Stimulated activated CD4-positive, alpha-beta T cell treated with anti-CD3 and anti-CD28 coated beads, TNF-alpha, amount 100 ng/mL, for 24 hours (primary cell): ENCODE measurements at regions not wholly inside any gene's neighbourhood (a gene's known extent, or its start where the extent isn't known, plus 50 kb on each side); places are given as distances from the start of the nearest gene placed in this dataset.
"Not testable (repeated sequence)": the region's sequence is repeated elsewhere in the genome, so short reads cannot be mapped to it uniquely, and the experiment has no call there.

ENCODE experiments used
- DNase-seq, 3 experiments: peaks; one replicate each; pipeline ENCODE4 v3.0.0-alpha.2; 2020; ENCODE audit warnings: low read depth in 3 of 3

DNA sequence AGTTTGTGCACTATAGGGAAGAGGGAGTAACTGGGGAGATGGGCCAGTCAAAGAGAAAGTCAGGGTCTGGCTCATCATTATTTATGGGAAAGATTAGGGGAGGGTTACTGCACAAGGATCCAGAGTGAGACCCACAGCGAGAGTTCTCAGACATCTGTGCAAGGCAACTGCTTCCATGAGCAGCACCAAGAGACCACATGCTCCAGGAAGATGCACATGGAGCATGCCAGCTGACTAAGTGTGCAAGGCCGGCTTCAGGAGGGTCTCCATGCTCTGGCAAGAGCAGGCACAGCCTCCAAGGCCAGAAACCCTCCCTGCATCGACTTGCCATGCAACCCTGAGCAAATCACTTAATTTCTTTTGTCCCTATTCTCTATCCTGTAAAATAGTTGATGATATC is 616.9 kb downstream of the CSNK1G3 start:
- no peak for DNase-seq

DNA sequence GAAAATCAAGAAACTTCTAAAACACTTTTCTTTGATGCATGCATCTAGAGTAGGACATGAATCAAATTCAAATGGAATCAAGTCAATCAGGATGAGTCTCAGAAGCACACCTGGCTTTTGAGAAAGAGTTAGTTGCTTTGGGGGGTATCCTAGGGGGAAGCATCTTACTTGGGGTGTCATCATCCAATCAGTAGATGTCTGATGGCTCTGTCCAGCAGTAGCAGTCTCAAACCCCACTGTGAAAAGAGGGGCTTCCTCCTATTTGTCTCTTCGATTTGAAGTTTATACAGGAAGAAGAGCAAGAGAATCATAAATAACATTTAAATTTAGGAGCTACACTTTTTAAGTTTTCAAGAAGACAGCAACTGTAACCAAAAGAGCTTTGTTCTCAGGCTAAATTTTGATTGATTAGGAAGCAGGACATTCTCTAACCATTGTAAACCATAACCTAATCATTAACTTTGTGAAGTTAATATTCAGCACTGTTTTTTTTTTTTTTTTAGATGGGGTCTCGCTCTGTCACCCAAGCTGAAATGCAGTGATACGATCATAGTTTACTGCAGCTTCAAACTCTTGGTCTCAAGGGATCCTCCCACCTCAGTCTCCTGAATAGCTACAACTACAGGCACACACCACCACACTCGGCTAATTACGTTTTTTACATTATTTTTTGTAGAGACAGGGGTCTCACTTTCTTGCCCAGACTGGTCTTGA is 614.7 kb downstream of the CSNK1G3 start:
- no peak for DNase-seq

GRCh38 chr5:124124711-124125229 is 612.8 kb downstream of the CSNK1G3 start:
- no peak for DNase-seq

- DNase-seq, result no peak
Observed at GRCh38 chr5:124121198-124121597, 609.2 kb downstream of the CSNK1G3 start.

DNA sequence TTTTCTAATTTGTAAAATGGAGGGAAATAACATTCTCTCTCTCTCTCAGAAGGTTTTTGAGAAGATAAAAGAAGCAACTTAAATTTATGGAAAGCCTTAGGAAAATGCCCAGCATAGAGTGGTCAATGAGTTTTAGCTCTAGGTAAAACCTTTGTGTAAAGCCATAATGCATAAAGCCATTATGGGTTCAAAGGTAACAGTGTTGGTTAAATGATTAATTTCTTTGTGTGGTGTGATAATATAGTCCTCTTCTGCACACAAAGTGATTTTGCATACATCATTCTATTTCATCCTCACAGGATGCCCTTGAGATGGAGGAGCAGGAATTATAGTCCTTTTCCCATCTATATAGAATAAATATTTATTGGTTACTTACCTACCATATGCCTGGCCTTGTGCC is 602.9 kb downstream of the CSNK1G3 start:
- DNase-seq, result no peak

- DNase-seq, result no peak
Observed at GRCh38 chr5:124111886-124112285, 599.9 kb downstream of the CSNK1G3 start.

DNA sequence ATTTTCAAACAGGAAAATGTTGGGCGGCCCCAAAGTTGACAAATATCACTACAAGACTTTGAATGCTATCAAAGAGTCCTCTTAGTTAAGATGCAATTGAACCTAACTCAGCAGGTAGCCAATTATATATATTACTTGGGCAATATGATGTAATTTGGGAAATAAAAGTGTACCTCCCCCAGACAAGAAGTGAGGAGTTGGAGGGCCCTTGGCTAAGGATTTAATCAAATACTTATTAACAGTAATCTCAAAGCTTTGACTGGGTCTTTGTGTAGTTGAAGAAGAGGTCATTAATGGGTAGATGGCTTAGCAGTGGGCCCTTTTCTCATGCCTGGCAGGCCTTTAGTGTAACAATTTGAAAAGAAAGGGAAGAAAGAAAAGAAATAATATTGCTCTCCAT is 599.0 kb downstream of the CSNK1G3 start:
- no peak for DNase-seq

DNA sequence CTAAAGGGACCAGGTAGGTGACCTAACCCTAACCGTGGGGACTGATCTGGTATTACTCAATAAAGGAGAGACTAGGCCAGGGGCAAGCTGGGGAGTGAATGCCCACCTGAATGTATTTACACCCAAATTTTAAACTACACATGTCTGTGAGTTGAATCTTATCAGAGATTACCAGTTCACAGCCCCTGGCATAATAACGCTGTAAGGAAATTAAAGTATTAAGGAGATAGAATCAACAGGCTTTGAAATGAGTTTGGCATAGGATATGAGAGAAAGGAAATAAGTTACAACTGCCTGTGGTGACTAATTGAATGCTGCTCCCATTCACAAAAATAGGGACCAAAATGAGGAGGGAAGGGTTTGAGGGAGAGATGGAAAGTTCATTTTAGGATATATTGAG is 593.3 kb downstream of the CSNK1G3 start:
- DNase-seq, result no peak

GRCh38 chr5:124104821-124105220 is 592.8 kb downstream of the CSNK1G3 start:
- DNase-seq, result no peak

DNA sequence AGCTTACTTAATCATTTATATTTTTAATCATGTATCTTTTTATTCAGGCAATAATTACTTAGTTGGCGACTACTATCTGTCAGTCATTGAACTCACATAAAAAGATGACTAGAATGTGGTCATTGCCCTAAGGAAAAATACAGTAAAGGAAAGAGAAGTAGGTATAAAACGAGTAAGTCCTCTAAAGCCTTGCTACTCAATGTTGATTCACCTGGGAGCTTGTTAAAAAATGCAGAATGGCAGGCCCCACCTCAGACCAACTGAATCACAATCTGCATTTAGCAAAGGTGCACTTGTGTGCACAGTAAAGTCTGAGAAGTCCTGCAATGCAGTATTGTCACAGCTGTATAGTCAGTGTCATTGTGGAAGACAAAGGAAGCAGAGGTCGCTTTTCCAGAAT is 592.4 kb downstream of the CSNK1G3 start:
- DNase-seq, result no peak

- DNase-seq, result no peak
Observed at GRCh38 chr5:124103671-124104070, 591.7 kb downstream of the CSNK1G3 start.

DNA sequence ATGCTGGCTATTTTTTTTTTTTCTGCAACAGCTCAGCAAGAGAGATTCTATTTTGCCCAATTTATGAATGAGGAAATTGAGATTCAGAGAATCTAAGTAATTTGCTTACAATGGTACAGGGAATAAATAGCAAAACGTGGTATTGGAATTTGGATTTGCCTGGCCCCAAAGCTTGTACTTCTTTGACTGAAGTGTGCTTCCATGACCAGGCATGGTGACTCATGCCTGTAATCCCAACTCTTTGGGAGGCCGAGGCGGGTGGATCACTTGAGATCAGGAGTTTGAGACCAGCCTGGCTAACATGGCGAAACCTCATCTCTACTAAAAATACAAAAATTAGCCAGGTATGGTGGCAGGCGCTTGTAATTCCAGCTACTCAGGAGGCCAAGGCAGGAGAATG is 591.1 kb downstream of the CSNK1G3 start:
- DNase-seq, result not testable (repeated sequence)

DNA sequence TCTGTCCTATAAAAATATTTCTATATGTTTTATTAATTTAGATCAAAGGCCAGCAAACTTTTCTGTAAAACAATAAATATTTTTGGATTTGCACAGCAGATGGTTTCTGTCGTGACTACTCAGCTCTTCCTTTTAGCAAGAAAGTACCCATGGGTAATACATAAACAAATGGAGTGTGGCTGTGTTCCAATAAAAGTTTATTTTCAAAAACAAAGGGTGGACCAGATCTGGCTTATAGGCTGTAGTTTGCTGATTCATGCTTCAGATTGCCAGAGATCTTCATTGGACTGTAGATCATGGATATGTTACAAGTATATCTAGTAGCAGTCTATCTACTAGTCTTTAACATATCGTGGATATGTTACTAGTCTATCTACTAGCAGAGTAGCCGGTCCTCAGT is 590.5 kb downstream of the CSNK1G3 start:
- DNase-seq, result no peak

DNA sequence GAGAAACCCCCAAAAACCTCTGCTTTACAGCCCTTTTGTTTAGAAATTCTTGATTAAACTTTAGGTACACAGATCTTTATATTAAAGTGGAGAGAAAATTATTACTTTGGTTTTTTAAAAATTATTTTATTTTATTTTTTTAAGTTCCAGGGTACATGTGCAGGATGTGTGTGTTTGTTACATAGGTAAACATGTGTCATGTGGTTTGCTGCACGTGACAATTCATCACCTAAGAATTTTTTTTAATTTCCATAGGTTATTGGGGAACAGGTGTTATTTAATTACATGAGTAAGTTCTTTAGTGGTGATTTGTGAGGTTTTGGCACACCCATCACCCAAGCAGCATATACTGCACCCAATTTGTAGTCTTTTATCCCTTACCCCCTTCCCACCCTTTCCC is 581.7 kb downstream of the CSNK1G3 start:
- DNase-seq, result no peak

- DNase-seq, result no peak
Observed at GRCh38 chr5:124090115-124090514, 578.1 kb downstream of the CSNK1G3 start.

DNA sequence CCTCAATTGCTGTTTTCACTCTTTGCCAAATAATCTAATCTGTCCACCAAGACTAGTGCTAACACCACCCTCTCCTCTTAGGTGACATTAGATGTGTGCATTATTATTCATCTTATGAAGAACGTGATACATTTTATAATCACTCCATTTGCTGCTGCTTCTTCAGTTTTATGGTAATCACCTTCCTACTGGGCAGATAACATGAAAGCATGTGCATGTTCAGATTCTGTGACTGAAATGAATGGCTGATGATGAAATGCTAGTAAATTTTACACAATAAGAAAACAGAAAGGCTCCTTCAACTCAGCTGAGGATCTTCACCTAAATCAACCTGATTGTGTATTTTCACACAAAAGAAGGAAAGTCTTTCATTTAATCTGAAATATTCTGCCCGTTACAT is 577.6 kb downstream of the CSNK1G3 start:
- DNase-seq, result no peak

DNA sequence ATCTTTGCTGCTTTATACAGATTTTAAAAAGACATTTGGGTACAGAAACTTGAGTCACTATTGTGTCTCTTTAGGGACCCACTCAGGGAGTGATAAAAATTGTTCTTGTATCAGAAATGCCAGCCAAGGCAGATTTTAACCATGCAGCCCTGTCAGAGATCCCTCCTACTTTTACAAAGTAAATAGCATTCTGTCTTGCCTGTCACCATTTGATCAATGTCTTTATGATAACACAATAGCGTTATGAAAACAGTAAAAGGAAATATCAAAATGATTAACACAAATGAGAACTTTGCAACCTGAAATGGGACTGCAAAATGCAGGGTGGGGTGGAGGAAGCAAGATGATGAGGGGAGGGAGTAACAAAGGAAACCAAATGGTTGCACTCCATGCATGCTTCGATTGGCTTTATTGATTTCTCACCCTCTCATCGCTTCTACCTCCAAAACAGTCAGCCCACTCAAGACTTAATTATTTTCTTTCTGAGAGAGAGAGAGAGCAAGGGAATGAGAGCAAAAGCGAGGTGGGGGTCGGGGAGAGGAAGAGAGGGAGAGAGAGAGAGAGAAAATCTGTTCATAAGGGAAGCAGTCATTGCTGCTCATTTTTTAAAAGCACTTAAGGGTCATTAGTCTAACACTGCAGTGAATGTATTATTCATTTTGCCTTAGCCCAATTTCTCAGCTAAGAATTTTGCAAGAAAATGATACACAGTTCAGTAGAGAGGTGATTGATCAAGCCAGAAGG is 576.5 kb downstream of the CSNK1G3 start:
- no peak for DNase-seq

DNA sequence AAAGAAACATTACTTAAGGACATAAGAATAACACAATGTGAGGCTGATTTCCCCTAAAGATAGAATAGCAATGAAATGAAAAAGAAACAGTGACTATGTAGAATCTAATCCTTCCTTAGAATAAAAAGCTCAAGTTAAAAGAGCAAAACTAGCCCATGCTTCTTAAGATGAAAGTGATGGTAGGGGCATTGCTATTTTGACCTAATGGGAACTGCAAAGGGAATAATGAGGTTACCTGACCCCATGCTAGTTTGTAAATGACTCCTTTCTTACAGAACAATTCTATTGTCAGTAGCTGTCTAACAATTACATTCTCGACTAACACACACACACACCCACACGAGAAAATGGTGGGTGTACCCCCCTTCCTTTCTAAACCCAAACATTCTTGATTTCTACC is 575.8 kb downstream of the CSNK1G3 start:
- no peak for DNase-seq

DNA sequence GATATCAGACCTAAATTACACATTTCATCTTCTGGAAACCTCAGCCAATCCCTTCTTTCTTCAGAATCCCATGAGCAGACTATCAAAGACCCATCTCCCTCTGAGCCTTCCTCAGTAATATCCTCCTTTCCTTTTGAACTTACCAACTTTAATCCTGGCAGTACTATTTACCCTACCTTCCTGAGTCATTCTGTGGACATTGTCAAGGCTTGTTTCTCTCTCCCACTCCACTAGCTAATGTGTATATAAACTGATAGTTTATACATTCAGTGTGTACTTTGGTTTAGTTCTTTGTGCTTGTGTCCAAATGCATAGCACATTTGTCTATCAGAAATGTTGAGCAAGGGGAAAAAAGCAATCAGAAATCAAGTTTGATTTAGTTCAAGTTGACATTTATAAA is 568.3 kb downstream of the CSNK1G3 start:
- no peak for DNase-seq

- DNase-seq, result no peak
Observed at GRCh38 chr5:124079062-124079461, 567.1 kb downstream of the CSNK1G3 start.

GRCh38 chr5:124074500-124074899 is 562.5 kb downstream of the CSNK1G3 start:
- DNase-seq, result no peak

DNA sequence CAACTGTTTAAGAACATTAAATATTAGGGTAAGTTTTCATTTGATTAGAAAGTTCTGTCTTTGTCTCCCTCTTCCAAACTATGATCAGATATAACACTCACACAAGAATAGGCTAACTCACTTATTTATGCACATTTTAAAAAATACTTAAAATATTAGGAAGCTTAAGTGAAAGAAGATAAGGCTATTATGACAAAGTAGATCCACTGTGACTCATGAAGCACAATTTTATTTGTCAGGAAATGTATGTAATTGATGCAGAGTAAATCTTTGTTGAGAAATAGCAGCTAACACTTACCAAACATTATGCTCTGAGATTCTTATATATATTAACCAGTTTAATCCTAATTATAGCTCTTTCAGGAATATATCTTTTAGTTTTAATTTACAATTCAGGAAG is 560.6 kb downstream of the CSNK1G3 start:
- no peak for DNase-seq

DNA sequence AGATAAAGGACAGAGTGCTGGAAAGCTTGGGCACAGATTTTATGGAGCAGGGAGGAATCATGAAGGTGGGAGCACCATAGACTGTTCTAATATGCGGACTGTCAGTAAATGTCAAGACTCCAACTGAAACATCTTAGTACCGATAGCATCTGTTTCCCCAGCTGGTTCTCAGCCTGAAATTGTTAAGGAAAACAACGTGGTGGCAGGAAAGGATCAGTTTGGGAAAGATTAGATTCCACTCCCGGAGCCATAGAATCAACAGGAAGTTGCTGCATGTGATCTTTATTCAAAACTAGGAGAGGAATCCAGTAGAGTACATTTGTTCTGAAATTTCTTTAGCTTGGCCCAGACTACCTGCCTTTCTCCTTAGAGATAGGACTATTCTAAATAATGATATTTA is 559.1 kb downstream of the CSNK1G3 start:
- DNase-seq, result no peak
